Activated CD4-positive, alpha-beta T cell treated with anti-CD3 and anti-CD28 coated beads, Interleukin-10, Interleukin-2, amounts not matched to agents 100 ng/mL and 50 ng/mL, durations not matched to agents 16 hours and 8 hours (primary cell): ENCODE measurements at regions not wholly inside any gene's neighbourhood (a gene's known extent, or its start where the extent isn't known, plus 50 kb on each side); places are given as distances from the start of the nearest gene placed in this dataset.
A peak's percentile ranks its signal among the peaks of the same experiment; 100 is the strongest.

ENCODE experiments used
- DNase-seq: peaks from one replicate; pipeline ENCODE4 v3.0.0-alpha.2; 2020

- DNase-seq = no peak
Observed at GRCh38 chr2:60659026-60659425, 97.0 kb upstream of the PAPOLG start.

GRCh38 chr2:60661073-60661738 lies 94.9 kb upstream of the PAPOLG start:
- no peak for DNase-seq

GRCh38 chr2:60662781-60663180 lies 93.3 kb upstream of the PAPOLG start:
- DNase-seq = no peak

- DNase-seq = no peak
Observed at GRCh38 chr2:60671966-60672365, 84.1 kb upstream of the PAPOLG start.

GRCh38 chr2:60674524-60675165 lies 81.4 kb upstream of the PAPOLG start:
- peak; percentile 84 for DNase-seq

GRCh38 chr2:60675301-60675700 lies 80.8 kb upstream of the PAPOLG start:
- DNase-seq = no peak

GRCh38 chr2:60676706-60677330 lies 79.2 kb upstream of the PAPOLG start:
- peak; percentile 3 for DNase-seq

GRCh38 chr2:60677356-60677755 lies 78.7 kb upstream of the PAPOLG start:
- no peak for DNase-seq

- DNase-seq = no peak
Observed at GRCh38 chr2:60678551-60678950, 77.5 kb upstream of the PAPOLG start.

GRCh38 chr2:60679036-60679780 lies 76.9 kb upstream of the PAPOLG start:
- DNase-seq = no peak

GRCh38 chr2:60693551-60693950 lies 62.5 kb upstream of the PAPOLG start:
- no peak for DNase-seq

- DNase-seq = no peak
Observed at GRCh38 chr2:60695793-60696192, 60.3 kb upstream of the PAPOLG start.

GRCh38 chr2:60699617-60700016 lies 56.5 kb upstream of the PAPOLG start:
- no peak for DNase-seq

- DNase-seq = no peak
Observed at GRCh38 chr2:60706021-60706420, 50.0 kb upstream of the PAPOLG start.
